Endothelial cell (in vitro differentiated cells): ENCODE measurements at regions not wholly inside any gene's neighbourhood (a gene's known extent, or its start where the extent isn't known, plus 50 kb on each side); places are given as distances from the start of the nearest gene placed in this dataset.

Experiments used
- DNase-seq: peaks from one replicate; pipeline ENCODE4 v3.0.0; 2021; ENCODE audit warnings: low spot score
- H3K27ac Mint-ChIP-seq: one replicate; pipeline ENCODE4 v1.8.0; 2021; ENCODE audit warnings: mixed read lengths, inconsistent platforms; ENCODE audit not compliant: unreplicated experiment
- H3K27me3 Mint-ChIP-seq: one replicate; pipeline ENCODE4 v1.8.0; 2021; ENCODE audit warnings: mild to moderate bottlenecking, moderate library complexity, mixed read lengths, inconsistent platforms; ENCODE audit not compliant: unreplicated experiment
- H3K36me3 Mint-ChIP-seq: one replicate; pipeline ENCODE4 v1.8.0; 2021; ENCODE audit warnings: mild to moderate bottlenecking, low read depth, mixed read lengths, inconsistent platforms; ENCODE audit not compliant: unreplicated experiment
- H3K4me1 Mint-ChIP-seq: one replicate; pipeline ENCODE4 v1.8.0; 2021; ENCODE audit warnings: mild to moderate bottlenecking, mixed read lengths, inconsistent platforms; ENCODE audit not compliant: unreplicated experiment
- H3K4me3 Mint-ChIP-seq: one replicate; pipeline ENCODE4 v1.8.0; 2021; ENCODE audit warnings: mild to moderate bottlenecking, mixed read lengths, inconsistent platforms; ENCODE audit not compliant: unreplicated experiment
- H3K9me3 Mint-ChIP-seq: one replicate; pipeline ENCODE4 v1.8.0; 2021; ENCODE audit warnings: mixed read lengths, inconsistent platforms; ENCODE audit not compliant: unreplicated experiment
- CTCF ChIP-seq: fragments of 200-600 bp; sonication (generic); IDR thresholded peaks from one replicate; pipeline ENCODE4 v1.5.0; 2021; ENCODE audit warnings: antibody characterized with exemption; ENCODE audit not compliant: unreplicated experiment

GRCh38 chr1:63122079-63122478 is 200.3 kb upstream of the FOXD3 start:
- TF ChIP-seq CTCF, result no peak
- Mint-ChIP-seq H3K27me3 (peaks cover 3% of the 10 kb centered on the region), H3K4me3 (no peak overlapping the region), H3K36me3 (no peaks in the 10 kb centered on the region), H3K4me1 (peaks cover 7% of the 10 kb centered on the region), H3K27ac (peak overlapping the region; percentile 2), H3K9me3 (no peaks in the 10 kb centered on the region)
- DNase-seq, result peak; percentile 4

- no peaks in the 10 kb centered on the region for H3K36me3 Mint-ChIP-seq
- no peaks in the 10 kb centered on the region for H3K9me3 Mint-ChIP-seq
- DNase-seq, result no peak
- peaks cover 3% of the 10 kb centered on the region for H3K27me3 Mint-ChIP-seq
- H3K27ac Mint-ChIP-seq, result no peak overlapping the region
- H3K4me1 Mint-ChIP-seq, result peaks cover 7% of the 10 kb centered on the region
- no peak overlapping the region for H3K4me3 Mint-ChIP-seq
- TF ChIP-seq CTCF, result no peak
These were observed 197.6 kb upstream of the FOXD3 start for GRCh38 chr1:63124666-63125191.

GRCh38 chr1:63126104-63126503 is 196.3 kb upstream of the FOXD3 start:
- H3K27ac Mint-ChIP-seq, result no peak overlapping the region
- peaks cover 7% of the 10 kb centered on the region for H3K4me1 Mint-ChIP-seq
- H3K27me3 Mint-ChIP-seq, result peaks cover 3% of the 10 kb centered on the region
- no peaks in the 10 kb centered on the region for H3K36me3 Mint-ChIP-seq
- DNase-seq, result no peak
- no peak overlapping the region for H3K4me3 Mint-ChIP-seq
- TF ChIP-seq CTCF, result no peak
- no peaks in the 10 kb centered on the region for H3K9me3 Mint-ChIP-seq

GRCh38 chr1:63127376-63127775 is 195.0 kb upstream of the FOXD3 start:
- no peak overlapping the region for H3K4me3 Mint-ChIP-seq
- TF ChIP-seq CTCF, result no peak
- H3K36me3 Mint-ChIP-seq, result no peaks in the 10 kb centered on the region
- peaks cover under 1% of the 10 kb centered on the region for H3K4me1 Mint-ChIP-seq
- H3K27me3 Mint-ChIP-seq, result peaks cover 2% of the 10 kb centered on the region
- no peak for DNase-seq
- no peak overlapping the region for H3K27ac Mint-ChIP-seq
- H3K9me3 Mint-ChIP-seq, result no peaks in the 10 kb centered on the region

- TF ChIP-seq CTCF, result no peak
- H3K4me3 Mint-ChIP-seq, result no peak overlapping the region
- H3K4me1 Mint-ChIP-seq, result no peaks in the 10 kb centered on the region
These were observed 193.8 kb upstream of the FOXD3 start for GRCh38 chr1:63128556-63128955.

More at GRCh38 chr1:63128556-63128955, 193.8 kb upstream of the FOXD3 start:
- Mint-ChIP-seq H3K9me3 (no peaks in the 10 kb centered on the region), H3K27me3 (peaks cover 1% of the 10 kb centered on the region), H3K36me3 (no peaks in the 10 kb centered on the region), H3K27ac (no peak overlapping the region)
- no peak for DNase-seq
